K562 (cell line): ENCODE measurements at regions not wholly inside any gene's neighbourhood (a gene's known extent, or its start where the extent isn't known, plus 50 kb on each side); places are given as distances from the start of the nearest gene placed in this dataset.

ENCODE experiments used
- ATAC-seq: fragments of 200-7000 bp; cut with Tn5 transposase; 3 replicates; pipeline ENCODE4 v1.9.1; 2020; ENCODE audit warnings: moderate library complexity
- BruUV-seq: library from RNA; stranded (reverse); fragments of 400-500 nt; replicated peaks from 2 replicates; lab custom pipeline; 2021; lab: Mats Ljungman, UMichigan
- CTCF ChIA-PET: fragments of 300-600 bp; formaldehyde crosslinking; extraction: SDS; loops from one replicate; lab custom pipeline; 2021; ENCODE audit warnings: low intra/inter-chr PET ratio; lab: Yijun Ruan, JAX
- POLR2A ChIA-PET: fragments of 300-600, 350-650 bp; sonication (Branson Sonifier 250); formaldehyde crosslinking; extraction: SDS; loops from one replicate; lab custom pipeline; 2021; ENCODE audit warnings: antibody characterized with exemption, inconsistent platforms; lab: Yijun Ruan, JAX
- DNase-seq, 4 experiments: peaks; one replicate each; pipeline versions ENCODE4 v3.0.0 to v3.0.0-alpha.2; 2011 to 2018; ENCODE audit warnings: low spot score in 3 of 4, mixed read lengths in 3 of 4; ENCODE audit errors: extremely low read depth in 1 of 4
- FAIRE-seq: peaks from 2 replicates; lab custom pipeline; 2011; peaks lifted over from hg19 to GRCh38; lab: Jason Lieb, UNC
- H2AFZ ChIP-seq: 2 replicates; pipeline ENCODE4 v1.6.0; 2011; ENCODE audit warnings: low read depth, low read length, control low read depth, inconsistent platforms
- H3K27ac ChIP-seq: fragments of 200-600 bp; 3 replicates; pipeline ENCODE4 v1.8.0; 2011; ENCODE audit warnings: low read depth, mild to moderate bottlenecking, control low read depth, inconsistent platforms, low read length, moderate library complexity, mixed read lengths; ENCODE audit errors: extremely low read depth
- H3K27me3 ChIP-seq, 2 experiments: fragments of 300-600 bp in 1 of 2; 2 replicates in 1 of 2; 3 replicates in 1 of 2; pipeline versions ENCODE4 v1.6.0 to v1.8.0; 2011; ENCODE audit warnings: inconsistent platforms in 2 of 2, low read length in 2 of 2, mild to moderate bottlenecking in 1 of 2, mixed read lengths in 1 of 2, moderate library complexity in 1 of 2; ENCODE audit not compliant: control insufficient read depth in 2 of 2, insufficient read depth in 2 of 2
- H3K36me3 ChIP-seq: fragments of 300-600 bp; 3 replicates; pipeline ENCODE4 v1.8.0; 2011; ENCODE audit warnings: mild to moderate bottlenecking, low read length, inconsistent platforms; ENCODE audit not compliant: control insufficient read depth, insufficient read depth
- H3K4me1 ChIP-seq, 2 experiments: fragments of 200-600 bp in 1 of 2; replicated peaks in 1 of 2; 2 replicates in 1 of 2; 3 replicates in 1 of 2; pipeline versions ENCODE4 v1.5.1 to v1.8.0; 2011; ENCODE audit warnings: inconsistent platforms in 2 of 2, low read length in 2 of 2, mild to moderate bottlenecking in 1 of 2, mixed read lengths in 1 of 2, moderate library complexity in 1 of 2; ENCODE audit not compliant: control insufficient read depth in 2 of 2, insufficient read depth in 2 of 2
- H3K4me2 ChIP-seq: 2 replicates; pipeline ENCODE4 v1.6.1; 2011; ENCODE audit warnings: low read length, control low read depth, inconsistent platforms, mixed read lengths; ENCODE audit not compliant: insufficient read depth
- H3K4me3 ChIP-seq: fragments of 200-600 bp; sonication (generic), shearing (Covaris generic); 2 replicates; pipeline ENCODE4 v1.5.1; 2016; ENCODE audit warnings: control low read depth, inconsistent platforms
- H3K79me2 ChIP-seq: fragments of 200-600 bp; 3 replicates; pipeline ENCODE4 v1.8.0; 2011; ENCODE audit warnings: low read length, inconsistent platforms; ENCODE audit not compliant: control insufficient read depth, insufficient read depth
- H3K9ac ChIP-seq, 2 experiments: 2 replicates each; pipeline versions ENCODE4 v1.6.0 to v1.6.1; 2011; ENCODE audit warnings: low read depth in 2 of 2, low read length in 2 of 2, control low read depth in 1 of 2, inconsistent platforms in 1 of 2, mild to moderate bottlenecking in 1 of 2, mixed read lengths in 1 of 2; ENCODE audit not compliant: insufficient read depth in 1 of 2
- H3K9me1 ChIP-seq: one replicate; pipeline ENCODE4 v1.6.0; 2011; ENCODE audit warnings: inconsistent platforms, mild to moderate bottlenecking, low read length, moderate library complexity; ENCODE audit not compliant: control insufficient read depth, insufficient read depth
- H3K9me3 ChIP-seq: replicated peaks from 2 replicates; pipeline ENCODE4 v1.5.1; 2011; ENCODE audit warnings: low read depth, low read length, inconsistent platforms; ENCODE audit not compliant: control insufficient read depth, insufficient read depth
- H4K20me1 ChIP-seq: replicated peaks from 2 replicates; pipeline ENCODE4 v1.6.1; 2011; ENCODE audit warnings: low read length, inconsistent platforms, mixed read lengths; ENCODE audit not compliant: control insufficient read depth, insufficient read depth
- ASH1L ChIP-seq: fragments of 450-650 bp; IDR thresholded peaks from 2 replicates; pipeline ENCODE4 v1.6.1; 2018; ENCODE audit warnings: borderline replicate concordance, mild to moderate bottlenecking, low read depth; ENCODE audit not compliant: partially characterized antibody
- ETV5 ChIP-seq: sonication (generic); formaldehyde crosslinking; IDR thresholded peaks from 2 replicates; pipeline ENCODE4 v1.4.0; 2020; ENCODE audit warnings: low read depth, mild to moderate bottlenecking, missing genetic modification reagents
- MAFK ChIP-seq: IDR thresholded peaks from 2 replicates; pipeline ENCODE4 v1.6.1; 2011; ENCODE audit warnings: low read length, improper control_type of control experiment
- MITF ChIP-seq: IDR thresholded peaks from 2 replicates; pipeline ENCODE4 v1.6.1; 2014; ENCODE audit warnings: antibody characterized with exemption
- NR1H2 ChIP-seq: sonication (generic); formaldehyde crosslinking; IDR thresholded peaks from 2 replicates; pipeline ENCODE4 v1.4.0; 2020; ENCODE audit warnings: mild to moderate bottlenecking, missing genetic modification reagents
- PCBP2 ChIP-seq: fragments of 200-400 bp; formaldehyde crosslinking; IDR thresholded peaks from 2 replicates; pipeline ENCODE4 v1.6.1; 2018; ENCODE audit warnings: low read length, low read depth, mild to moderate bottlenecking, moderate library complexity; ENCODE audit not compliant: poor library complexity, severe bottlenecking
- PHF21A ChIP-seq: fragments of 450-650 bp; IDR thresholded peaks from 2 replicates; pipeline ENCODE4 v1.6.1; 2017; ENCODE audit warnings: low read depth, borderline replicate concordance
- RUNX1 ChIP-seq: sonication (generic); IDR thresholded peaks from 2 replicates; pipeline ENCODE4 v1.6.1; 2016; ENCODE audit warnings: antibody characterized with exemption, low read depth
- U2AF1 ChIP-seq: fragments of 200-400 bp; formaldehyde crosslinking; optimal IDR thresholded peaks from 2 replicates; pipeline ENCODE3; 2017; ENCODE audit warnings: mild to moderate bottlenecking, low read depth, low read length, moderate library complexity
- ZC3H4 ChIP-seq: sonication (generic); formaldehyde crosslinking; IDR thresholded peaks from 2 replicates; pipeline ENCODE4 v1.9.0; 2021; ENCODE audit warnings: missing genetic modification reagents, borderline replicate concordance
- ZNF3 ChIP-seq: fragments of 250-450 bp; sonication (Bioruptor Pico); IDR thresholded peaks from 2 replicates; pipeline ENCODE4 v1.5.0; 2021; ENCODE audit warnings: mild to moderate bottlenecking, moderate library complexity
- ZNF407 ChIP-seq: fragments of 450-650 bp; IDR thresholded peaks from 2 replicates; pipeline ENCODE4 v1.6.1; 2016; ENCODE audit warnings: low read depth
- ZNF436 ChIP-seq: fragments of 250-450, 450-650 bp; sonication (Bioruptor Pico); formaldehyde crosslinking; IDR thresholded peaks from 2 replicates; pipeline ENCODE4 v1.7.0; 2020; ENCODE audit warnings: mild to moderate bottlenecking
- ZNF830 ChIP-seq: fragments of 250-450 bp; sonication (Bioruptor Pico); IDR thresholded peaks from 2 replicates; pipeline ENCODE4 v1.5.0; 2021; ENCODE audit warnings: mild to moderate bottlenecking
- ZSCAN29 ChIP-seq: fragments of 450-650 bp; IDR thresholded peaks from 2 replicates; pipeline ENCODE4 v1.6.1; 2017
- WGBS: fragments of 100-300 bp; shearing (Covaris generic); methylation state at CpG from one replicate; pipeline ENCODE4 v1.1.6; 2016; ENCODE audit warnings: low coverage, mixed read lengths; ENCODE audit not compliant: insufficient coverage; ENCODE audit errors: missing lambda C conversion rate; 5-methylcytosine and 5-hydroxymethylcytosine counted together
- in situ Hi-C: fragments of 300-500 bp; cut with MboI; formaldehyde crosslinking; loops from 4 replicates; pipeline ENCODE4 v1.15.0; 2018; ENCODE audit warnings: inconsistent platforms, mixed read lengths
- intact Hi-C: fragments of 100-400 bp; cut with micrococcal nuclease; formaldehyde crosslinking; loops from 2 replicates; pipeline ENCODE4 v1.14.2; 2022

- in situ Hi-C loops (no loop called here), intact Hi-C loops (no loop called here)
- FAIRE-seq (no peak), ATAC-seq (no peak), DNase-seq (no peak)
- H2AFZ ChIP-seq: no peak overlapping the region
- H3K9ac ChIP-seq: no peak overlapping the region
- H3K36me3 ChIP-seq: no peaks in the 10 kb centered on the region
- ChIA-PET POLR2A (no interaction called here), CTCF (no interaction called here)
- H4K20me1 ChIP-seq: no peaks in the 10 kb centered on the region
- no TSS peak for BruUV-seq
- no peaks in the 10 kb centered on the region for H3K4me1 ChIP-seq
- WGBS: under 1% methylated on average over 7 of the region's 7 CpGs
- H3K9me1 ChIP-seq: no peaks in the 10 kb centered on the region
- no peak overlapping the region for H3K27ac ChIP-seq
- no peak overlapping the region for H3K4me3 ChIP-seq
- no peak overlapping the region for H3K4me2 ChIP-seq
- H3K9me3 ChIP-seq: no peaks in the 10 kb centered on the region
- no peaks in the 10 kb centered on the region; a peak in 1 of 5 replicates for H3K27me3 ChIP-seq
- H3K79me2 ChIP-seq: no peaks in the 10 kb centered on the region
- TF ChIP-seq ZNF407: no peak
- TF ChIP-seq MAFK: no peak
- TF ChIP-seq ZSCAN29: no peak
- TF ChIP-seq ETV5: no peak
- no peak for TF ChIP-seq ASH1L
- TF ChIP-seq RUNX1: no peak
- no peak for TF ChIP-seq MITF
- no peak for TF ChIP-seq NR1H2 (CRISPR knock-in tag)
- TF ChIP-seq ZC3H4: no peak
- TF ChIP-seq U2AF1: no peak
- TF ChIP-seq ZNF3: no peak
- no peak for TF ChIP-seq ZNF830 (CRISPR knock-in tag)
- TF ChIP-seq PCBP2: no peak
- no peak for TF ChIP-seq PHF21A
- TF ChIP-seq ZNF436 (CRISPR knock-in tag): no peak
Measured at GRCh38 chr16:73326221-73326620, 278.3 kb upstream of the ZFHX3 start.
